Endothelial cell of umbilical vein (primary cell): ENCODE measurements at regions not wholly inside any gene's neighbourhood (a gene's known extent, or its start where the extent isn't known, plus 50 kb on each side); places are given as distances from the start of the nearest gene placed in this dataset.

Source experiments
- BruUV-seq: library from RNA; stranded (reverse); fragments of 400-500 nt; replicated peaks from 2 replicates; lab custom pipeline; 2021; lab: Mats Ljungman, UMichigan
- CTCF ChIA-PET: fragments of 300-600, 350-600 bp; sonication (Branson Sonifier 250); formaldehyde crosslinking; loops from one replicate; lab custom pipeline; 2021; ENCODE audit warnings: antibody characterized with exemption, inconsistent platforms; lab: Charles Lee
- POLR2A ChIA-PET: fragments of 300-600, 350-600 bp; sonication (Branson Sonifier 250); formaldehyde crosslinking; loops from one replicate; lab custom pipeline; 2021; ENCODE audit warnings: antibody characterized with exemption, inconsistent platforms; lab: Charles Lee
- DNase-seq: peaks from one replicate; pipeline ENCODE4 v3.0.0-alpha.2; 2011; ENCODE audit warnings: low read depth, low spot score
- FAIRE-seq: peaks from 2 replicates; lab custom pipeline; 2011; peaks lifted over from hg19 to GRCh38; lab: Jason Lieb, UNC
- H2AFZ ChIP-seq: 2 replicates; pipeline ENCODE4 v1.6.0; 2012; ENCODE audit warnings: low read depth, low read length, control low read depth, inconsistent platforms
- H3K27ac ChIP-seq: 2 replicates; pipeline ENCODE4 v1.5.1; 2011; ENCODE audit warnings: low read depth, mild to moderate bottlenecking, control low read depth, low read length, moderate library complexity; ENCODE audit not compliant: insufficient read depth
- H3K27me3 ChIP-seq, 2 experiments: 2 replicates each; pipeline versions ENCODE4 v1.6.0 to v1.6.1; 2011; ENCODE audit warnings: low read length in 2 of 2, mixed read lengths in 1 of 2; ENCODE audit not compliant: control insufficient read depth in 2 of 2, insufficient read depth in 2 of 2
- H3K36me3 ChIP-seq, 2 experiments: 2 replicates in 1 of 2; 3 replicates in 1 of 2; pipeline ENCODE4 v1.5.1; 2011; ENCODE audit warnings: low read length in 2 of 2, mild to moderate bottlenecking in 1 of 2, moderate library complexity in 1 of 2; ENCODE audit not compliant: control insufficient read depth in 2 of 2, insufficient read depth in 2 of 2; ENCODE audit errors: extremely low read depth in 1 of 2
- H3K4me1 ChIP-seq: 3 replicates; pipeline ENCODE4 v1.5.1; 2011; ENCODE audit warnings: mild to moderate bottlenecking, low read length; ENCODE audit not compliant: control insufficient read depth, insufficient read depth; ENCODE audit errors: extremely low read depth
- H3K4me2 ChIP-seq: 2 replicates; pipeline ENCODE4 v1.6.1; 2011; ENCODE audit warnings: low read length, control low read depth, mixed read lengths; ENCODE audit not compliant: insufficient read depth
- H3K4me3 ChIP-seq, 3 experiments: fragments of 200-600 bp in 1 of 3; sonication (generic), shearing (Covaris generic) in 1 of 3; replicated peaks in 1 of 3; 2 replicates each; pipeline ENCODE4 v1.5.1; 2011 to 2016; ENCODE audit warnings: control low read depth in 3 of 3, low read length in 3 of 3, mild to moderate bottlenecking in 2 of 3, inconsistent platforms in 1 of 3, low read depth in 1 of 3, moderate library complexity in 1 of 3; ENCODE audit not compliant: insufficient read depth in 1 of 3
- H3K79me2 ChIP-seq: 2 replicates; pipeline ENCODE4 v1.6.0; 2012; ENCODE audit warnings: low read length, inconsistent platforms; ENCODE audit not compliant: control insufficient read depth, insufficient read depth
- H3K9ac ChIP-seq: replicated peaks from 2 replicates; pipeline ENCODE3; 2011; ENCODE audit warnings: low read length, control low read depth; ENCODE audit not compliant: insufficient read depth; ENCODE audit errors: extremely low read depth
- H3K9me1 ChIP-seq: replicated peaks from 3 replicates; pipeline ENCODE4 v1.6.0; 2011; ENCODE audit warnings: mild to moderate bottlenecking, low read length; ENCODE audit not compliant: control insufficient read depth, insufficient read depth; ENCODE audit errors: extremely low read depth
- H3K9me3 ChIP-seq: replicated peaks from 2 replicates; pipeline ENCODE4 v1.5.1; 2012; ENCODE audit warnings: low read length, inconsistent platforms; ENCODE audit not compliant: control insufficient read depth, insufficient read depth
- H4K20me1 ChIP-seq: replicated peaks from 2 replicates; pipeline ENCODE3; 2011; ENCODE audit warnings: mild to moderate bottlenecking, low read length; ENCODE audit not compliant: control insufficient read depth, insufficient read depth; ENCODE audit errors: extremely low read depth
- CTCF ChIP-seq, 2 donors: IDR thresholded peaks; 1 replicate in 1 of 2; 2 replicates in 1 of 2; pipeline ENCODE4 v1.5.1; 2011; ENCODE audit warnings: low read length in 2 of 2, mild to moderate bottlenecking in 2 of 2, moderate library complexity in 2 of 2, control low read depth in 1 of 2, inconsistent platforms in 1 of 2, low read depth in 1 of 2; ENCODE audit not compliant: insufficient read depth in 1 of 2; ENCODE audit errors: extremely low read depth in 1 of 2
- EZH2 ChIP-seq: IDR thresholded peaks from 2 replicates; pipeline ENCODE4 v1.6.1; 2012; ENCODE audit warnings: borderline replicate concordance, low read depth, mild to moderate bottlenecking, moderate library complexity, low read length, inconsistent platforms; ENCODE audit not compliant: severe bottlenecking
- FOS ChIP-seq: IDR thresholded peaks from 2 replicates; pipeline ENCODE4 v1.6.1; 2011; ENCODE audit warnings: mild to moderate bottlenecking, low read length, moderate library complexity, borderline replicate concordance; ENCODE audit not compliant: insufficient read depth
- GATA2 ChIP-seq: IDR thresholded peaks from 2 replicates; pipeline ENCODE4 v1.7.0; 2011; ENCODE audit warnings: low read depth, mild to moderate bottlenecking, moderate library complexity, mixed read lengths, low read length; ENCODE audit not compliant: insufficient read length, insufficient read depth
- JUN ChIP-seq: IDR thresholded peaks from 2 replicates; pipeline ENCODE4 v1.6.1; 2011; ENCODE audit warnings: borderline replicate concordance, low read depth; ENCODE audit not compliant: insufficient read length, insufficient read depth
- MAX ChIP-seq: IDR thresholded peaks from 2 replicates; pipeline ENCODE4 v1.6.1; 2011; ENCODE audit not compliant: insufficient read depth, insufficient read length
- MYC ChIP-seq: IDR thresholded peaks from one replicate; pipeline ENCODE4 v1.6.1; 2011; ENCODE audit warnings: mild to moderate bottlenecking, low read depth, low read length
- POLR2A ChIP-seq: IDR thresholded peaks from 2 replicates; pipeline ENCODE4 v1.6.1; 2012; ENCODE audit warnings: low read depth, mild to moderate bottlenecking, control low read depth, low read length
- POLR2AphosphoS5 ChIP-seq: IDR thresholded peaks from 2 replicates; pipeline ENCODE4 v1.6.1; 2012; ENCODE audit warnings: low read depth, mild to moderate bottlenecking, control low read depth, low read length, moderate library complexity; ENCODE audit not compliant: insufficient read depth
- dilution Hi-C: fragments of 300-500 bp; cut with MboI; formaldehyde crosslinking; loops from one replicate; pipeline ENCODE4 v1.15.0; 2019; ENCODE audit warnings: low sequenced_read_pairs; ENCODE audit not compliant: extremely low pct_ligation_motif_present
- intact Hi-C: fragments of 100-400 bp; cut with micrococcal nuclease; formaldehyde crosslinking; loops from one replicate; pipeline ENCODE4 v1.10.0; 2022

GRCh38 chr13:44147233-44147632, 226.4 kb upstream of the SERP2 start:
- Histone ChIP-seq H3K36me3 (no peaks in the 10 kb centered on the region), H3K27ac (no peak overlapping the region), H3K4me2 (no peak overlapping the region), H3K27me3 (no peaks in the 10 kb centered on the region), H3K9ac (no peak overlapping the region), H3K9me1 (no peaks in the 10 kb centered on the region), H3K79me2 (no peaks in the 10 kb centered on the region), H3K9me3 (no peaks in the 10 kb centered on the region), H4K20me1 (no peaks in the 10 kb centered on the region), H3K4me3 (no peak overlapping the region), H2AFZ (no peak overlapping the region), H3K4me1 (peaks cover 11% of the 10 kb centered on the region)
- no peak for DNase-seq
- intact Hi-C loops (no loop called here), dilution Hi-C loops (no loop called here)
- no TSS peak for BruUV-seq
- TF ChIP-seq JUN (no peak), EZH2 (no peak), POLR2AphosphoS5 (no peak), MAX (no peak), GATA2 (no peak), MYC (no peak), POLR2A (no peak)
- POLR2A ChIA-PET: no interaction called here
- FAIRE-seq: no peak
- CTCF ChIA-PET: no interaction called here

GRCh38 chr13:44147648-44148047, 226.0 kb upstream of the SERP2 start:
- no peak overlapping the region for H2AFZ ChIP-seq
- POLR2A ChIA-PET: no interaction called here

More at GRCh38 chr13:44147648-44148047, 226.0 kb upstream of the SERP2 start:
- Histone ChIP-seq H4K20me1 (no peaks in the 10 kb centered on the region), H3K4me3 (no peak overlapping the region), H3K4me2 (no peak overlapping the region), H3K36me3 (no peaks in the 10 kb centered on the region), H3K9ac (no peak overlapping the region), H3K9me1 (no peaks in the 10 kb centered on the region), H3K9me3 (no peaks in the 10 kb centered on the region), H3K4me1 (peaks cover 8% of the 10 kb centered on the region), H3K27ac (no peak overlapping the region), H3K79me2 (no peaks in the 10 kb centered on the region), H3K27me3 (no peaks in the 10 kb centered on the region)
- CTCF ChIA-PET: no interaction called here
- intact Hi-C loops (no loop called here), dilution Hi-C loops (no loop called here)
- FAIRE-seq: no peak
- TF ChIP-seq GATA2 (no peak), FOS (no peak), JUN (no peak), POLR2A (no peak), CTCF (IDR thresholded peaks at IDR 0.05; ENCODE audit: extremely low read depth in 1 of 2, insufficient read depth in 1 of 2, low read depth in 1 of 2, low read length in 2 of 2) (no peak), MAX (no peak), MYC (no peak), POLR2AphosphoS5 (no peak), EZH2 (no peak)
- no peak for DNase-seq
- no TSS peak for BruUV-seq
